ENCODE measurements at regions not wholly inside any gene's neighbourhood (a gene's known extent, or its start where the extent isn't known, plus 50 kb on each side); places are given as distances from the start of the nearest gene placed in this dataset.
A peak's percentile ranks its signal among the peaks of the same experiment; 100 is the strongest.
"Not testable (repeated sequence)": the region's sequence is repeated elsewhere in the genome, so short reads cannot be mapped to it uniquely, and the experiment has no call there.

GRCh38 chr6:167420177-167420576 is 95.3 kb downstream of the TTLL2 start:
- H3K36me3 ChIP-seq, result no peaks in the 10 kb centered on the region
- no peaks in the 10 kb centered on the region for H3K9me3 ChIP-seq
- no peak overlapping the region for H3K27ac ChIP-seq
- H3K27me3 ChIP-seq, result no peaks in the 10 kb centered on the region
- no peak for DNase-seq (ENCODE audit: low spot score in 2 of 2)
- H3K4me3 ChIP-seq, result no peak overlapping the region
- H3K4me1 ChIP-seq, result no peaks in the 10 kb centered on the region
- TF ChIP-seq EP300 (IDR thresholded peaks at IDR 0.05), result no peak
- TF ChIP-seq POLR2A (IDR thresholded peaks at IDR 0.05), result no peak
- TF ChIP-seq CTCF (IDR thresholded peaks at IDR 0.05), result no peak
- WGBS, 2 donors, result 77 to 79% methylated on average over 12 of the region's 12 CpGs

- 85 to 89% methylated on average over 39 of the region's 39 CpGs for WGBS, 2 donors
- H3K27me3 ChIP-seq, result no peaks in the 10 kb centered on the region
- no peaks in the 10 kb centered on the region for H3K9me3 ChIP-seq
- no peak for DNase-seq (ENCODE audit: low spot score in 2 of 2)
- H3K36me3 ChIP-seq, result no peaks in the 10 kb centered on the region
- no peak overlapping the region for H3K4me3 ChIP-seq
- no peaks in the 10 kb centered on the region for H3K4me1 ChIP-seq
- H3K27ac ChIP-seq, result peak overlapping the region in 1 of 4 donors; percentile 53
- TF ChIP-seq EP300 (IDR thresholded peaks at IDR 0.05) (no peak), POLR2A (IDR thresholded peaks at IDR 0.05) (no peak), CTCF (IDR thresholded peaks at IDR 0.05) (no peak)
These were observed 96.2 kb downstream of the TTLL2 start for GRCh38 chr6:167420858-167421766.

GRCh38 chr6:167421944-167422343 is 97.1 kb downstream of the TTLL2 start:
- not testable (repeated sequence) for H3K4me1 ChIP-seq; H3K36me3 ChIP-seq; H3K9me3 ChIP-seq; H3K27me3 ChIP-seq; H3K27ac ChIP-seq; DNase-seq (ENCODE audit: low spot score in 2 of 2); H3K4me3 ChIP-seq
- no CpG with 5 or more reads among the region's 36 CpGs for WGBS, 2 donors

- no peak for DNase-seq (ENCODE audit: low spot score in 2 of 2)
- no peaks in the 10 kb centered on the region for H3K4me1 ChIP-seq
- H3K4me3 ChIP-seq, result no peak overlapping the region
- H3K9me3 ChIP-seq, result no peaks in the 10 kb centered on the region
- no peak overlapping the region for H3K27ac ChIP-seq
- TF ChIP-seq CTCF (IDR thresholded peaks at IDR 0.05) (no peak), EP300 (IDR thresholded peaks at IDR 0.05) (no peak), POLR2A (IDR thresholded peaks at IDR 0.05) (no peak)
- no peaks in the 10 kb centered on the region for H3K36me3 ChIP-seq
- no peaks in the 10 kb centered on the region for H3K27me3 ChIP-seq
- 95 to 96% methylated on average over 17 of the region's 23 CpGs for WGBS, 2 donors
These were observed 98.0 kb downstream of the TTLL2 start for GRCh38 chr6:167422934-167423333.

- TF ChIP-seq POLR2A (IDR thresholded peaks at IDR 0.05), result no peak
- TF ChIP-seq EP300 (IDR thresholded peaks at IDR 0.05), result no peak
- TF ChIP-seq CTCF (IDR thresholded peaks at IDR 0.05), result no peak
- DNase-seq (ENCODE audit: low spot score in 2 of 2), result no peak
- no peaks in the 10 kb centered on the region for H3K27me3 ChIP-seq
- H3K9me3 ChIP-seq, result no peaks in the 10 kb centered on the region
- no peak overlapping the region for H3K27ac ChIP-seq
- WGBS, 2 donors, result 88 to 89% methylated on average over 15 to 16 of the region's 22 CpGs
- H3K4me1 ChIP-seq, result no peaks in the 10 kb centered on the region
- H3K36me3 ChIP-seq, result no peaks in the 10 kb centered on the region
- H3K4me3 ChIP-seq, result no peak overlapping the region
These were observed 99.3 kb downstream of the TTLL2 start for GRCh38 chr6:167424060-167424673.

Data from tibial nerve (tissue), 4 donors.